Astrocyte (in vitro differentiated cells and primary cell): ENCODE measurements at regions not wholly inside any gene's neighbourhood (a gene's known extent, or its start where the extent isn't known, plus 50 kb on each side); places are given as distances from the start of the nearest gene placed in this dataset.

Experiments used
- DNase-seq: peaks from one replicate; pipeline ENCODE4 v3.0.0-alpha.2; 2010; ENCODE audit warnings: low read depth
- FAIRE-seq: peaks from 2 replicates; lab custom pipeline; 2011; peaks lifted over from hg19 to GRCh38; lab: Jason Lieb, UNC
- H2AFZ ChIP-seq: 2 replicates; pipeline ENCODE4 v1.6.0; 2012; ENCODE audit warnings: low read depth, low read length, inconsistent platforms
- H3K27ac ChIP-seq: 2 replicates; pipeline ENCODE4 v1.5.1; 2011; ENCODE audit warnings: low read depth, low read length, inconsistent platforms
- H3K27me3 ChIP-seq: 2 replicates; pipeline ENCODE4 v1.6.0; 2011; ENCODE audit warnings: low read length, inconsistent platforms; ENCODE audit not compliant: insufficient read depth
- H3K36me3 ChIP-seq: 2 replicates; pipeline ENCODE4 v1.5.1; 2011; ENCODE audit warnings: low read length, inconsistent platforms; ENCODE audit not compliant: insufficient read depth
- H3K4me1 ChIP-seq: 2 replicates; pipeline ENCODE4 v1.5.1; 2011; ENCODE audit warnings: low read length, inconsistent platforms; ENCODE audit not compliant: insufficient read depth
- H3K4me2 ChIP-seq: 2 replicates; pipeline ENCODE4 v1.6.0; 2012; ENCODE audit warnings: low read length, inconsistent platforms
- H3K4me3 ChIP-seq: 2 replicates; pipeline ENCODE4 v1.5.1; 2011; ENCODE audit warnings: low read depth, mild to moderate bottlenecking, low read length, inconsistent platforms; ENCODE audit not compliant: insufficient read depth
- H3K79me2 ChIP-seq: 2 replicates; pipeline ENCODE4 v1.6.0; 2012; ENCODE audit warnings: mild to moderate bottlenecking, low read length, inconsistent platforms; ENCODE audit not compliant: insufficient read depth
- H3K9ac ChIP-seq: 2 replicates; pipeline ENCODE4 v1.6.0; 2012; ENCODE audit warnings: mild to moderate bottlenecking, low read length, inconsistent platforms
- H3K9me3 ChIP-seq: 2 replicates; pipeline ENCODE4 v1.5.1; 2012; ENCODE audit warnings: low read depth, mild to moderate bottlenecking, low read length, inconsistent platforms; ENCODE audit not compliant: insufficient read depth
- H4K20me1 ChIP-seq: 2 replicates; pipeline ENCODE4 v1.6.0; 2012; ENCODE audit warnings: low read length, inconsistent platforms; ENCODE audit not compliant: insufficient read depth
- H3K27ac Mint-ChIP-seq: one replicate; pipeline ENCODE4 v1.8.0; 2021; ENCODE audit warnings: mild to moderate bottlenecking, mixed read lengths; ENCODE audit not compliant: unreplicated experiment
- H3K27me3 Mint-ChIP-seq: one replicate; pipeline ENCODE4 v1.8.0; 2021; ENCODE audit warnings: low read depth, mixed read lengths; ENCODE audit not compliant: unreplicated experiment
- H3K36me3 Mint-ChIP-seq: one replicate; pipeline ENCODE4 v1.8.0; 2021; ENCODE audit warnings: low read depth, mixed read lengths; ENCODE audit not compliant: unreplicated experiment
- H3K4me1 Mint-ChIP-seq: one replicate; pipeline ENCODE4 v1.8.0; 2021; ENCODE audit warnings: low read depth, mixed read lengths; ENCODE audit not compliant: unreplicated experiment
- H3K4me3 Mint-ChIP-seq: one replicate; pipeline ENCODE4 v1.8.0; 2021; ENCODE audit warnings: mild to moderate bottlenecking, moderate library complexity, mixed read lengths; ENCODE audit not compliant: unreplicated experiment
- H3K9me3 Mint-ChIP-seq: one replicate; pipeline ENCODE4 v1.8.0; 2021; ENCODE audit warnings: mild to moderate bottlenecking, mixed read lengths; ENCODE audit not compliant: unreplicated experiment
- CTCF ChIP-seq: IDR thresholded peaks from 2 replicates; pipeline ENCODE4 v1.5.1; 2011; ENCODE audit warnings: low read depth, mild to moderate bottlenecking, inconsistent platforms, low read length, moderate library complexity; ENCODE audit not compliant: insufficient read depth
- EZH2 ChIP-seq: IDR thresholded peaks from 2 replicates; pipeline ENCODE4 v1.6.1; 2012; ENCODE audit warnings: mild to moderate bottlenecking, low read length, inconsistent platforms; ENCODE audit not compliant: insufficient read depth

- no peak for DNase-seq
- FAIRE-seq, result no peak
- H3K36me3 ChIP-seq, result no peaks in the 10 kb centered on the region
- no peak for TF ChIP-seq EZH2
- no peak for TF ChIP-seq CTCF
- H3K79me2 ChIP-seq, result no peaks in the 10 kb centered on the region
- Mint-ChIP-seq H3K9me3 (peaks cover 10% of the 10 kb centered on the region), H3K4me1 (peaks cover 15% of the 10 kb centered on the region), H3K4me3 (no peak overlapping the region), H3K27me3 (peaks cover 6% of the 10 kb centered on the region), H3K36me3 (no peaks in the 10 kb centered on the region), H3K27ac (no peak overlapping the region)
- H2AFZ ChIP-seq, result no peak overlapping the region
- H3K4me1 ChIP-seq, result peaks cover 3% of the 10 kb centered on the region
- H3K4me3 ChIP-seq, result no peak overlapping the region
- H3K27ac ChIP-seq, result no peak overlapping the region
- no peaks in the 10 kb centered on the region for H4K20me1 ChIP-seq
- H3K9me3 ChIP-seq, result no peaks in the 10 kb centered on the region
- H3K9ac ChIP-seq, result no peak overlapping the region
- H3K27me3 ChIP-seq, result peaks cover 9% of the 10 kb centered on the region
- no peak overlapping the region for H3K4me2 ChIP-seq
Observed at GRCh38 chr9:38255599-38255998, 136.9 kb upstream of the ALDH1B1 start.

GRCh38 chr9:38254756-38255155, 137.7 kb upstream of the ALDH1B1 start:
- no peak for DNase-seq
- Histone ChIP-seq H3K4me2 (no peak overlapping the region), H3K79me2 (no peaks in the 10 kb centered on the region), H3K27me3 (peaks cover 9% of the 10 kb centered on the region), H3K27ac (no peak overlapping the region), H3K9ac (no peak overlapping the region), H3K4me3 (no peak overlapping the region), H3K9me3 (no peaks in the 10 kb centered on the region), H3K36me3 (no peaks in the 10 kb centered on the region), H3K4me1 (peaks cover 3% of the 10 kb centered on the region), H2AFZ (no peak overlapping the region), H4K20me1 (no peaks in the 10 kb centered on the region)
- no peak for FAIRE-seq
- Mint-ChIP-seq H3K4me1 (peaks cover 15% of the 10 kb centered on the region), H3K4me3 (no peak overlapping the region), H3K9me3 (peaks cover 7% of the 10 kb centered on the region), H3K36me3 (no peaks in the 10 kb centered on the region), H3K27ac (no peak overlapping the region), H3K27me3 (peaks cover 10% of the 10 kb centered on the region)
- TF ChIP-seq CTCF, result no peak
- TF ChIP-seq EZH2, result no peak

GRCh38 chr9:38254151-38254550, 138.4 kb upstream of the ALDH1B1 start:
- H3K36me3 Mint-ChIP-seq, result no peaks in the 10 kb centered on the region
- H3K4me1 Mint-ChIP-seq, result peaks cover 15% of the 10 kb centered on the region
- Histone ChIP-seq H3K36me3 (no peaks in the 10 kb centered on the region), H3K4me2 (no peak overlapping the region), H2AFZ (no peak overlapping the region), H3K27ac (no peak overlapping the region), H4K20me1 (no peaks in the 10 kb centered on the region), H3K27me3 (peaks cover 9% of the 10 kb centered on the region), H3K4me1 (peaks cover 3% of the 10 kb centered on the region), H3K9ac (no peak overlapping the region), H3K9me3 (no peaks in the 10 kb centered on the region), H3K4me3 (no peak overlapping the region), H3K79me2 (no peaks in the 10 kb centered on the region)
- H3K4me3 Mint-ChIP-seq, result no peak overlapping the region
- peaks cover 16% of the 10 kb centered on the region for H3K27me3 Mint-ChIP-seq
- no peak for DNase-seq
- no peak for FAIRE-seq
- TF ChIP-seq EZH2, result no peak
- no peak for TF ChIP-seq CTCF
- H3K9me3 Mint-ChIP-seq, result peaks cover 7% of the 10 kb centered on the region
- H3K27ac Mint-ChIP-seq, result no peak overlapping the region
